AG08395 (cell line): ENCODE measurements at regions not wholly inside any gene's neighbourhood (a gene's known extent, or its start where the extent isn't known, plus 50 kb on each side); places are given as distances from the start of the nearest gene placed in this dataset.

Experiments used
- DNase-seq: peaks from one replicate; pipeline ENCODE4 v3.0.0; 2012; ENCODE audit warnings: mixed read lengths, low spot score

DNA sequence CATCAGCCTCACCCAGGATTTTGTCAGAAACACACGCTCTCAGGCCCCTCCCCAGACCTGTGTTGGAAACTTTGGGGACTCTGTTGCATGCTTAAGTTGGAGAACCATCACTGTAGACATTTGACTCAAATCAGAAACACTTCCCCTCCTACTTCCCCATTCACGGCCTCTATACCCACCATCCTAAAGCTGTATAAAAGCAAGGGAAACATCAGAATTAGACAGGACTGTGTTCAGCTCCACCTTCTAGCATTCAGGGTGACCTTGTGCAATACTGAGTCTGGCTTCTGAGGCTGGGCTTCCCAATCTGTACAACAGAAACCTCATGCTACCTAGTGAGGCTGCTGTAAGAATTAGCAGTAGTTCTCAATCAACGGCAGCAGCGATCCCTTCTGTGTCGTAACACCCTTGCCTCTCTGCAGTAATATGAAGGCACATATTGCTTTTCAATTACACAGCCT is 252.3 kb downstream of the LY86 start:
- no peak for DNase-seq

DNA sequence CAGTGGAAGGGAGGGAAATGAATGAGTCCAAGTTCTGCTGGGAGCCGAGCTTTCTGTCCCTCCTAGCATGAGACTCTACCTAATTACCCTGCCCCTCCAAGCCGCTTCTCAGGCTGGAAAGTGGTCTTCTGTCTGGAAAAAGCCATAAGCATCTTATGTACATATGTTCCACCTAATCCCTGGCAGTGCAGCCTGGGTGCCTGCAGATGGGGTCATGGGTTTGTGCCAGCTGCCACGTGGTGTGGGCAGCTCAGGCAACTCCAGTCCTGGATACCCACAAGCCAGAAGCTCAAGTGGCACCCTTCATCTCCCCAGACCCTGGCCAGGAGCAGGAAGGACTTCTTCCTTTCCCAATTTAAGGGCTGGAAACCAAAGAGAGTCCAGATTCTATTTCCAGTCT is 253.1 kb downstream of the LY86 start:
- DNase-seq, result no peak

GRCh38 chr6:6842291-6842690 is 253.8 kb downstream of the LY86 start:
- DNase-seq, result no peak

GRCh38 chr6:6843057-6843627 is 254.6 kb downstream of the LY86 start:
- peak; percentile 31 for DNase-seq

DNA sequence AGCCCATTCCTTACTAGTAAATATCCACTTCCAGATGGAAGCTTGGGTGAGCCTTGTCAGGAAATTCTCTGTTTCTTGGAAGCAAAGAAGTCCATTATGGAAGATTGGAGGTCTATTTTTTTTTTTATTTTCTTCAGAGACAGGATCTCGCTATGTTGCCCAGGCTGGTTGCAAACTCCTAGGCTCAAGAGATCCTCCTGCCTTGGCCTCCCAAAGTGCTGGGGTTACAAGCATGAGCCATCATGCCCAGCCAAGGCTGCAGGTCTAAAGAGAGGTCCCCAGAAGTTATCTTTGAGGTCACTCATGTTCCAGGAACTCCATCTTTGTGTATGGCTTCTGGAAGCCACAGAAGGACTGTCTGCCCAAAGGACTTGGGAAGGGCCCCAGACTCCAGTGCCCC is 255.3 kb downstream of the LY86 start:
- DNase-seq, result no peak

DNA sequence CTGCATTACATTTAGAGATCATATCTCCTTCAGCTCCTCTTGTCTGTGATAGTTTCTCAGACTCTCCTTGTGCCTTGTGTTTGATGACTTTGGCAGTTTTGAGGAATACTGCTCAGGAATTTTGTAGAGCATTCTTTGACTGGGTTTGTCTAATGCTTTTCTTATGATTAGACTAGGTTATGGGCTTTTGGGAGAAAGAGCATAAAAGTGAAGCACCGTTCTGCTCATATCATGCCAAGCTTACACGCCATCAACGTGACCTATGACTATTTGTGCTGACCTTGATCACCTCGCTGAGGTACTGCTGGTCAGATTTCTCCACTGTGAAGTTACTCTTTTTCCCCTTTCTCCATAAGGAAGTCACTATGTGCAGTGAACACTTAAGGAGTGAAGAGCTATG is 256.0 kb downstream of the LY86 start:
- no peak for DNase-seq

DNA sequence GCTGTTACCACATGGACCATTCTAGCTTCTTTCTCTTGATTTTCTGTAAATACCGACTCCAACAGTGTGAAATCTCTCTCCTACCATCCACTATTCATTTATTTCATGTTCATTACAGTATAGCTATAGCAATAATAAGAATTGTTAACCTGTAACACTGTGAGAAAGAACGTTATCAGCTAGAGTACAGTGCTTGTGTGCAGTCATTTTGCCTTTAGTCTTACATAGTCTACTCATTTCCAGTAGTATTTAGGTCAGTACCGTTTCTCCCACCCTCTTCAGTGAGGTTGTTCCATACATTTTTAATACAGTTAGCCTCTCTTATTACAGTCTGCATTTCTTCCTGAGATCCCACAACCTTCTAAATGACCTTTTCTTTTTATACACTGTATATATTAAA is 257.1 kb downstream of the LY86 start:
- DNase-seq, result no peak

DNA sequence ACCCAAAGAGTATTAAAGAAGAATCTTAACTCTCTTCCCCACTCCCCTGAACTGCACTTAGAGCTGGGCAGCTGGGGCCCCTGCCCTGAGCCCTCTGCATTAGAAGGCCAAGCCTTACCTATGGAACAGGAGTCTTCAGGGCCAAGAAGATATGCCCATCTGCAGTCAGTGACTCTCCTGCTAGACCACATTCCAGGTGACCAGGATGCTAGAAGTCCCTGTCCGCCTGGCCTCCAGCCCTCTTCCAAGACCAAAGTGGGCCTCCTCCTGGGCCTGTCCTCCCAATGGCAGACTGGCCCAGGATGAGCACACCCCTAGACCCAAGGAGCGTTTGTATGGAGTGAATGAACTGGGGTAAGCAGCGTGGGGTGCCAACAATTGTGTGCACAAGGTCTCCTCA is 259.1 kb downstream of the LY86 start:
- no peak for DNase-seq

- peak; percentile 93 for DNase-seq
Measured at GRCh38 chr6:6851059-6851948, 256.5 kb upstream of the RREB1 start.

- DNase-seq, result no peak
Measured at GRCh38 chr6:6851949-6852261, 255.9 kb upstream of the RREB1 start.

- peak; percentile 53 for DNase-seq
Measured at GRCh38 chr6:6856538-6857523, 250.9 kb upstream of the RREB1 start.

GRCh38 chr6:6857528-6857927 is 250.2 kb upstream of the RREB1 start:
- DNase-seq, result no peak

- DNase-seq, result no peak
Measured at GRCh38 chr6:6858533-6858982, 249.2 kb upstream of the RREB1 start.

DNA sequence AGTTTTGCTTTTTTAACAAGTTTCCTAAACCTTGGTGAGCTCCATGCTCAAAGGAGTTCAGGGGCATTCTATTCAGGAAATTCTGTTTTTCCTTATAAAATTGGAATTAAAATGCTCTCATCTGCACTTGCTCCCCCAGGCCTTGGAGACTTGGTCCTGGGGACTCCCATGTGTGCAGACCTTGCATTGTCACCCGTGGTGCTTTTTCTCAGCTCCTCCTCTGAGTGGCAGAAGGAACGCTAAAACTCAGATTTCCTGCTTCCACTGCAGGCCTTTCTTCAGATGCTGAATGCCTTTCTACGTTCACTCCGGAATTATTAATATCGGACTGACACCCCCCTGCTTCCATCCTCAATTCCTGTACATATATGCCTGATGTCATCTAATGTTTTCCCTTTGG is 248.7 kb upstream of the RREB1 start:
- no peak for DNase-seq

GRCh38 chr6:6859722-6860121 is 248.0 kb upstream of the RREB1 start:
- DNase-seq, result no peak

DNA sequence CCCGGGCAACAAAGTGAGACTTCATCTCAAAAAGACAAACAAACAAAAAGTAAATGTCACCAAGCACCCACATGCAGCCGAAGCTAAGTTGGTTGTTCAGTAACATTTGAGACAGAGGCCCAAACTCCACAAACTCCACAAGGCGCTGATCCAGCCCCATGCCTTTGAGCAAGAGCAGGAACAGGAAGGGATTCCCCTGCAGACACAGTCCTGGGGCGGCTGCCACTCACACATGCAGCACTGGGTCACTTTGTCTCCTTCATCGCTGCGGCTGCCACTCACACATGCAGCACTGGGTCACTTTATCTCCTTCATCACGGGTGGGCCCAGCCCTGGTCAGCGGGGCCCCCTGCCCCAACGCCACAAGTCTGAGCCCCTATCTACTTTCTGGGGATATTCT is 246.9 kb upstream of the RREB1 start:
- DNase-seq, result no peak

DNA sequence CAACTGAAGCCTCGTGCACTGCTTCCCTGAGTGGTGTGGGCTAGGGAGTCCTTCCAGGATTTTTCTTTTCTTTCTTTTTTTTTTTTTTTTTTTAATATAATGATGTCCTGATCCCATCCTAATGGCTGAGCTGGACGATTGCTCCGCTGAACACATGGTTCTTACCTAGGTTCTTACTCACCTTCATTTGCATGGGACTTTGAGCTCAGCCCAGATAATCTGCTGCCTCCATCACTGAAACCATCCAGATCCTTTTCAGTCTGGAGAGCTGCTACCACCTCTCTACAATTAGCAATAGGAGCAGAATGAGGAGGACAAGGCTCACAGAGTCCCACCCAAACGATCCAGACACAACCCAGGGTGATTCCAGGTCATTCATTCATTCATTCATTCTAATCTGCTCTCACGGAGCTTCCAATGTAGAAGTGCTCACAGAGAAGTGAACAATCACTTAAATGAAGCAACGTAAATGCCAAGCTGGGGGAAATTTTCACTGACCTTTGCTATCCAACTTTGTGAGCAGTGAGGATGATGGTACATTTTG is 246.3 kb upstream of the RREB1 start:
- DNase-seq, result no peak

- no peak for DNase-seq
Measured at GRCh38 chr6:6861995-6862394, 245.8 kb upstream of the RREB1 start.

GRCh38 chr6:6863970-6864639 is 243.7 kb upstream of the RREB1 start:
- DNase-seq, result no peak

GRCh38 chr6:6865611-6866010 is 242.2 kb upstream of the RREB1 start:
- no peak for DNase-seq

DNA sequence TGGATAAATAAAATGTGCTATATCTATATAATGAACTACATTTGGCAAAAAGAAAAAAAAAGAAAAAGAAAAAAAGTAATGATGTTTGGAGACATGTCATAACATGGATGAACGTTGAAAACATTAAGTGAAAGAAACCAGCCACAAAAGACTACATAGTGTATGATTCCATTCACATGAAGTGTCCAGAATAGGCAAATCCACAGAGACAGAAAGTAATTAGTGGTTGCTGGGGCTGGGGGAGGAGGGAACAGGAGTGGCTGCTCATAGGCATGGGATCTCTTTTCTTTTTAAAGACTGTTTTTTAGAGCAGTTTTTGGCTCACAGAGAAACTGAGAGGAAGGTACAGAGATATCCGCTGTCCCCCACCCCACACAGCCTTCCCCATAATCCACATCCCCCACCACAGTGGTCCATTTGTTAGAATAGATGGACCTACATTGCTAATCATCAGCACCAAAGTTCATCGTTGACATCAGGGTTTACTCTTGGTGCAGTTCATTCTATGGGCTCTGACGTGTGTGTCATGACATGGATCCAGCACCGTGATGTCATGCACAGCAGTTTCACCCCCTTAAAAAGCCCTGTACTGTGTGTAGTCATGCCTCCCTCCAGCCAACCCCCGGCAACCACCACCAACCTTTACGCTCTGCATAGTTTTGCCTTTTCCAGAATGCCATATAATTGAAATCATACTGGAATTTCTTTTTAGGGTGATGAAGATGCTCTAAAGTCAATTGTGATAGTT is 240.9 kb upstream of the RREB1 start:
- DNase-seq, result no peak
